H1 (cell line): ENCODE measurements at regions not wholly inside any gene's neighbourhood (a gene's known extent, or its start where the extent isn't known, plus 50 kb on each side); places are given as distances from the start of the nearest gene placed in this dataset.

ENCODE experiments used
- CTCF ChIA-PET: fragments of 300-600 bp; sonication (Branson Sonifier 250); formaldehyde crosslinking; loops from one replicate; lab custom pipeline; 2021; ENCODE audit not compliant: partially characterized antibody; lab: Charles Lee
- POLR2A ChIA-PET: fragments of 300-600 bp; sonication (Branson Sonifier 250); formaldehyde crosslinking; loops from one replicate; lab custom pipeline; 2021; ENCODE audit warnings: inconsistent platforms; ENCODE audit not compliant: partially characterized antibody; lab: Charles Lee
- DNase-seq, 2 experiments: peaks; one replicate each; pipeline versions ENCODE4 v3.0.0 to v3.0.0-alpha.2; 2010 to 2022; ENCODE audit warnings: low spot score in 2 of 2, low read depth in 1 of 2, mixed read lengths in 1 of 2
- FAIRE-seq: peaks from 2 replicates; lab custom pipeline; 2011; peaks lifted over from hg19 to GRCh38; lab: Jason Lieb, UNC
- H2AFZ ChIP-seq: 2 replicates; pipeline ENCODE4 v1.8.1; 2012; ENCODE audit warnings: low read length, inconsistent platforms
- H2AK5ac ChIP-seq: 2 replicates; pipeline ENCODE4 v1.6.1; 2013; ENCODE audit warnings: low read depth, low read length
- H2BK120ac ChIP-seq: replicated peaks from 2 replicates; pipeline ENCODE3; 2013; ENCODE audit warnings: low read depth, low read length, inconsistent platforms
- H2BK12ac ChIP-seq: 2 replicates; pipeline ENCODE4 v1.6.1; 2013; ENCODE audit warnings: low read depth, low read length
- H2BK15ac ChIP-seq: 2 replicates; pipeline ENCODE4 v1.6.1; 2013; ENCODE audit warnings: low read length
- H2BK20ac ChIP-seq: 2 replicates; pipeline ENCODE4 v1.6.1; 2013; ENCODE audit warnings: low read length
- H2BK5ac ChIP-seq: 2 replicates; pipeline ENCODE4 v1.6.1; 2013; ENCODE audit warnings: low read depth, low read length
- H3K14ac ChIP-seq: 2 replicates; pipeline ENCODE4 v1.6.1; 2013; ENCODE audit warnings: inconsistent platforms; ENCODE audit not compliant: insufficient read length
- H3K18ac ChIP-seq: 2 replicates; pipeline ENCODE4 v1.6.1; 2013; ENCODE audit warnings: low read length; ENCODE audit errors: extremely low read depth
- H3K23ac ChIP-seq: 2 replicates; pipeline ENCODE4 v1.6.1; 2013; ENCODE audit warnings: inconsistent platforms; ENCODE audit not compliant: insufficient read length
- H3K23me2 ChIP-seq: 2 replicates; pipeline ENCODE4 v1.6.1; 2013; ENCODE audit warnings: low read depth, low read length
- H3K27ac ChIP-seq: 2 replicates; pipeline ENCODE4 v1.6.1; 2011; ENCODE audit warnings: low read depth, low read length, inconsistent platforms
- H3K27me3 ChIP-seq, 4 experiments: replicated peaks in 1 of 4; 1 replicate in 1 of 4; 2 replicates in 3 of 4; pipeline versions ENCODE4 v1.6.1 to v1.8.1; 2011 to 2013; ENCODE audit warnings: low read length in 3 of 4, mild to moderate bottlenecking in 3 of 4, inconsistent platforms in 2 of 4, mixed read lengths in 2 of 4, moderate library complexity in 1 of 4; ENCODE audit not compliant: control insufficient read depth in 3 of 4, insufficient read depth in 3 of 4; ENCODE audit errors: extremely low read depth in 1 of 4
- H3K36me3 ChIP-seq, 4 experiments: 2 replicates each; pipeline versions ENCODE4 v1.6.1 to v1.8.1; 2011 to 2013; ENCODE audit warnings: mild to moderate bottlenecking in 4 of 4, low read length in 3 of 4, moderate library complexity in 2 of 4, control low read depth in 1 of 4, inconsistent platforms in 1 of 4; ENCODE audit not compliant: insufficient read depth in 4 of 4, control insufficient read depth in 2 of 4
- H3K4ac ChIP-seq: replicated peaks from 2 replicates; pipeline ENCODE3; 2013; ENCODE audit warnings: low read length, low read depth, mixed read lengths, inconsistent platforms; ENCODE audit not compliant: insufficient read length
- H3K4me1 ChIP-seq, 4 experiments: replicated peaks in 1 of 4; 1 replicate in 1 of 4; 2 replicates in 3 of 4; pipeline versions ENCODE4 v1.6.1 to v1.8.1; 2011 to 2013; ENCODE audit warnings: low read length in 3 of 4, inconsistent platforms in 2 of 4, mixed read lengths in 1 of 4; ENCODE audit not compliant: insufficient read depth in 4 of 4, control insufficient read depth in 3 of 4
- H3K4me2 ChIP-seq, 2 experiments: 2 replicates each; pipeline versions ENCODE4 v1.6.1 to v1.8.1; 2011 to 2013; ENCODE audit warnings: low read depth in 2 of 2, low read length in 2 of 2, control low read depth in 1 of 2, inconsistent platforms in 1 of 2, mild to moderate bottlenecking in 1 of 2; ENCODE audit not compliant: insufficient read depth in 1 of 2
- H3K4me3 ChIP-seq, 4 experiments: fragments of 200-600, 300-600 bp in 1 of 4; sonication (generic), shearing (Covaris generic), sonication (Bioruptor Twin) in 1 of 4; 2 replicates each; pipeline versions ENCODE4 v1.5.1 to v1.8.1; 2011 to 2016; ENCODE audit warnings: low read length in 4 of 4, low read depth in 3 of 4, control low read depth in 2 of 4, inconsistent platforms in 2 of 4, mild to moderate bottlenecking in 2 of 4, mixed read lengths in 1 of 4, moderate library complexity in 1 of 4; ENCODE audit not compliant: insufficient read depth in 2 of 4; ENCODE audit errors: extremely low read depth in 1 of 4
- H3K56ac ChIP-seq: replicated peaks from 2 replicates; pipeline ENCODE3; 2013; ENCODE audit warnings: low read depth, mild to moderate bottlenecking, mixed read lengths, low read length, inconsistent platforms; ENCODE audit not compliant: insufficient read length
- H3K79me1 ChIP-seq: 2 replicates; pipeline ENCODE4 v1.6.1; 2013; ENCODE audit warnings: low read depth, low read length, control low read depth
- H3K79me2 ChIP-seq, 2 experiments: 2 replicates each; pipeline versions ENCODE4 v1.6.1 to v1.8.1; 2012 to 2013; ENCODE audit warnings: low read length in 2 of 2, mild to moderate bottlenecking in 2 of 2, inconsistent platforms in 1 of 2; ENCODE audit not compliant: insufficient read depth in 2 of 2, control insufficient read depth in 1 of 2
- H3K9ac ChIP-seq, 4 experiments: replicated peaks in 1 of 4; 1 replicate in 1 of 4; 2 replicates in 3 of 4; pipeline versions ENCODE4 v1.6.1 to v1.8.1; 2011 to 2013; ENCODE audit warnings: low read depth in 3 of 4, low read length in 3 of 4, control low read depth in 2 of 4, mild to moderate bottlenecking in 2 of 4, moderate library complexity in 2 of 4, inconsistent platforms in 1 of 4; ENCODE audit errors: extremely low read depth in 1 of 4
- H3K9me3 ChIP-seq, 2 experiments: 2 replicates each; pipeline versions ENCODE4 v1.6.1 to v1.8.1; 2012 to 2013; ENCODE audit warnings: mild to moderate bottlenecking in 2 of 2, moderate library complexity in 2 of 2, control low read depth in 1 of 2, inconsistent platforms in 1 of 2, low read depth in 1 of 2, low read length in 1 of 2, mixed read lengths in 1 of 2; ENCODE audit not compliant: insufficient read depth in 2 of 2
- H4K20me1 ChIP-seq, 2 experiments: replicated peaks in 1 of 2; 2 replicates each; pipeline versions ENCODE3 to v1.8.1; 2011 to 2013; ENCODE audit warnings: inconsistent platforms in 2 of 2, low read length in 2 of 2, mild to moderate bottlenecking in 1 of 2; ENCODE audit not compliant: insufficient read depth in 2 of 2, control insufficient read depth in 1 of 2
- H4K5ac ChIP-seq: 2 replicates; pipeline ENCODE4 v1.6.1; 2013; ENCODE audit warnings: low read length, low read depth, mixed read lengths, inconsistent platforms; ENCODE audit not compliant: insufficient read length
- H4K8ac ChIP-seq: 2 replicates; pipeline ENCODE4 v1.8.0; 2013; ENCODE audit warnings: mild to moderate bottlenecking, moderate library complexity, low read length, inconsistent platforms; ENCODE audit not compliant: insufficient read depth; ENCODE audit errors: extremely low read depth
- H4K91ac ChIP-seq: replicated peaks from 2 replicates; pipeline ENCODE3; 2013; ENCODE audit warnings: low read length, mixed read lengths, inconsistent platforms; ENCODE audit not compliant: insufficient read length
- HDAC2 ChIP-seq, 2 experiments: fragments of 300-600 bp in 1 of 2; sonication (generic) in 1 of 2; IDR thresholded peaks; 2 replicates each; pipeline ENCODE4 v1.6.1; 2011 to 2012; ENCODE audit warnings: low read depth in 2 of 2, low read length in 2 of 2, mild to moderate bottlenecking in 2 of 2, moderate library complexity in 2 of 2, borderline replicate concordance in 1 of 2, inconsistent platforms in 1 of 2
- KDM1A ChIP-seq: fragments of 200-600, 300-600 bp; sonication (generic); IDR thresholded peaks from 2 replicates; pipeline ENCODE4 v1.7.1; 2016; ENCODE audit warnings: mild to moderate bottlenecking, low read length, borderline replicate concordance
- RNF2 ChIP-seq: fragments of 200-900, 300-1000 bp; sonication (generic); IDR thresholded peaks from 2 replicates; pipeline ENCODE4 v1.7.1; 2016; ENCODE audit warnings: borderline replicate concordance, low read depth, mild to moderate bottlenecking, antibody characterized with exemption, low read length; ENCODE audit not compliant: poor library complexity, severe bottlenecking; ENCODE audit errors: missing control alignments
- WGBS, 2 experiments: shearing (Covaris generic) in 1 of 2; methylation state at CpG; one replicate each; pipeline versions ENCODE4 v1.1.6 to v1.1.7; 2013 to 2015; ENCODE audit warnings: low lambda C conversion rate in 2 of 2, mixed read lengths in 2 of 2, inconsistent platforms in 1 of 2, low coverage in 1 of 2, missing lambda C conversion rate in 1 of 2; ENCODE audit not compliant: insufficient replicate concordance in 2 of 2, insufficient coverage in 1 of 2, insufficient read length in 1 of 2; ENCODE audit errors: extremely low coverage in 1 of 2, missing lambda C conversion rate in 1 of 2; 5-methylcytosine and 5-hydroxymethylcytosine counted together

DNA sequence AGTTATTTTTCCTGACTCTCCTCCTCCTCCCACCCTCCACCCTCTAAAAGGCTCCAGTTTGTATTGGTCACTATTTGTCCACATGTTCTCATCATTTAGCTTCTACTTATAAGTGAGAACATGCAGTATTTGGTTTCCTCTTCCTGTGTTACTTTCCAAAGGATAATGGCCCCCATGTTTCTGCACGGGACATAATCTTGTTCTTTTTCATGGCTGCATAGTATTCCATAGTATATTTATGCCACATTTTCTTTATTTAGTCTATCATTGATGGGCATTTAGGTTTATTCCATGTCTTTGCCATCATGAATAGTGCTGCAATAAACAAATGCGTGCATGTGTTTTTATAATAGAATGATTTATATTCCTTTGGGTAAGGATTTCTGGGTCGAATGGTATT is 167.3 kb upstream of the GRID2 start:
- no peak for FAIRE-seq
- Histone ChIP-seq H3K9ac (no peak overlapping the region), H2BK15ac (no peak overlapping the region), H3K9me3 (peaks cover 0 to 3% of the 10 kb centered on the region in 2 experiments; a peak in 2 of 4 replicates), H3K4ac (no peak overlapping the region), H3K27ac (no peak overlapping the region), H3K18ac (no peak overlapping the region), H3K14ac (no peak overlapping the region), H4K5ac (no peak overlapping the region), H3K56ac (no peak overlapping the region), H3K23me2 (no peaks in the 10 kb centered on the region), H3K27me3 (no peaks in the 10 kb centered on the region), H2AFZ (no peak overlapping the region), H3K4me1 (no peaks in the 10 kb centered on the region), H2BK120ac (no peak overlapping the region), H4K8ac (no peak overlapping the region), H3K4me3 (no peak overlapping the region), H2BK12ac (no peak overlapping the region), H2BK20ac (no peak overlapping the region), H3K79me1 (no peaks in the 10 kb centered on the region), H3K23ac (no peak overlapping the region), H3K36me3 (no peaks in the 10 kb centered on the region), H3K79me2 (no peaks in the 10 kb centered on the region), H3K4me2 (no peak overlapping the region), H2AK5ac (no peak overlapping the region), H2BK5ac (no peak overlapping the region), H4K91ac (no peak overlapping the region), H4K20me1 (no peaks in the 10 kb centered on the region)
- 94% methylated on average over 3 of the region's 3 CpGs; no CpG with 5 or more reads in 1 of the 2 experiments for WGBS, 2 experiments
- DNase-seq, result no peak
- ChIA-PET POLR2A (no interaction called here), CTCF (no interaction called here)
- TF ChIP-seq RNF2, result no peak
- peak; percentile 86 for TF ChIP-seq KDM1A
- peak in 1 of 2 experiments; percentile 81; a peak in 1 of 4 replicates for TF ChIP-seq HDAC2 (IDR thresholded peaks at IDR 0.05; ENCODE audit: borderline replicate concordance in 1 of 2, low read depth in 2 of 2, low read length in 2 of 2)
